ENCODE measurements at regions not wholly inside any gene's neighbourhood (a gene's known extent, or its start where the extent isn't known, plus 50 kb on each side); places are given as distances from the start of the nearest gene placed in this dataset.
"Not testable (repeated sequence)": the region's sequence is repeated elsewhere in the genome, so short reads cannot be mapped to it uniquely, and the experiment has no call there.

GRCh38 chr15:91415258-91415657 is 315.2 kb downstream of the SV2B start:
- not testable (repeated sequence) for DNase-seq

- no peak for DNase-seq
Measured at GRCh38 chr15:91420689-91421088, 320.6 kb downstream of the SV2B start.

- DNase-seq = no peak
Measured at GRCh38 chr15:91422797-91423196, 322.7 kb downstream of the SV2B start.

DNA sequence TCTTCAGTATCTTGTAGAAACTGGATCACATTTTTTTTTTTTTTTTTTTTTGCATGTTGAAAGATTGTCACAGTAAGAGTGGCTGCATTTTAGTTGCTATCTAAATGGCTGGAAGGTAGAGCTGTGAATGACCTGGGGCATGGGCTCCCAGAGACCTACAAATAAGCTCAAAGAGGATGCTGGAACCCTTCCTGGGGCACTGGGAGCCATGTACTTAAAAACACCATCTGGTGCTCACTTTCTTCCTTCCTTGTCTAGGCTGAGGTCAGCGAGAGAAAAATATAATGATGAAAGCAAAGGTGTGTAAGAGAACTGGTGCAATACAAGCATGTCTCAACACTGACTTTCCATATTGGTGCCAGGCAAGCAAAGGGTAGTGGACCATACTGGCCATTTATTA is 323.9 kb downstream of the SV2B start:
- DNase-seq = no peak

DNA sequence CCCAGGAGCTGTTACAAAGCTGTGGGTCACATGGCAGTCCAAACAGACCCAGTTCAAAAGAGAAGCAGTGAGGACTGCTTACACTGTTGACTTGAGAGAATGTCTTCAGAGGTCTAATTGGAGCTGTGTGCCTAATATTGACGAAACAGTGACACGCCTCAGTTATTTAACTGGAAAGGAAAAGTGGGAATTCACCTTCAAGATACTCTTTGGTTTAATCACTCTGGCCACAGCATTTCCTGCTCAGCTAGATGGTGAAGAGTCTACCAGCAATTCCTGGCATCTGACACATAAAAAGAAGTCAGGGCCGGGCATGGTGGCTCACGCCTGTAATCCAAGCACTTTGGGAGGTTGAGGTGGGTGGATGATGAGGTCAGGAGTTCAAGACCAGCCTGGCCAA is 326.4 kb downstream of the SV2B start:
- DNase-seq = no peak

DNA sequence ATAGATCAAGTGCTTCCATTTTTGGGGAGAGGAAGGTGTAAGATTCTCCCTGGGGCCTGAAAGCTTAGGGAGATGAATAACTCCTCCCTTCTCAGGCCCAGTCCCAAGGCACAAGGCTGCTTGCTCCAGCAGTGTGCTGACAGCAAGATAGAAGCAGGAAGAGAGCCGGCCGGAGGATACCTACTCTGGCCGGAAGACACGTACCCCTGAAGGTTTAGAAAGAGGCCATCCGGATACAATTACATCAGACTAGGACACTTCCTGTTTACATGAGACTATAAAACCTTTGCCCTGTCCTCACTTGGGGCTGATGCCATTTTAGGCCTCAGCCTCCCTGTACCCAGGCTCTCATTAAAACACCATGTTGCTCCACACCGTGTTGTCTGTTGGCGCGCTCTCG is 329.9 kb downstream of the SV2B start:
- no peak for DNase-seq

DNA sequence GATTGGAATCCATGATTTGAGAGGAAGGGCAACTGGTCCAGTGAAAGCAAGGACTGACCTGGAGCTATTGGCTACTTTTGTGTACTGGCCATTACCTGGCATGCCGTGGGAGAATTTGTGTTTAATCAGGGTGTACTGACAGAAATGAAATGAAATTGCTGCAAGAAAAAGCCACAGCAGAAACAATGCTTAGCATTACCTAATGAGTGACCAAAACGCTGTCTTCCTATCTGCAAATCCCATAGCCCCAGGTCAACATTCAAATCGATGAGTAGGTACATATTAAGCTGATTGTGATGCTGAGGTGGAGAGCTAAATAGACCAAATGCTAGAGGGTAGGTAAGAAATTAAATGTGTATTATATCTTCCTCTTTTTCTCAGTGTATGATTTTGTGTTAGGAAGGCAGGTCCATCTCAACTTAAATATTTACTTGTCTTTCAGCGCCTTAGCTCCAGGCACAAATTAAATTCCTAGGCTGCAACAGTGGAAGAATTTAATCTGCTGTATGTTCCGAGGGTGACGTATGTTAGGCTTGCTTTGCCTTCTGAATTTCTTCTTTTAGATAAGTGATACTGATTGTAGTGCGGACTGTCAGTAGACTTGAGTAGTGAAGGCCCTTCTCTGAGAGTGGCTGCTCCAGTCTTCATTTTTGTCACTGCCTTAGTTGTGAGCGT is 331.1 kb downstream of the SV2B start:
- no peak for DNase-seq

GRCh38 chr15:91435113-91435512 is 335.1 kb downstream of the SV2B start:
- no peak for DNase-seq

DNA sequence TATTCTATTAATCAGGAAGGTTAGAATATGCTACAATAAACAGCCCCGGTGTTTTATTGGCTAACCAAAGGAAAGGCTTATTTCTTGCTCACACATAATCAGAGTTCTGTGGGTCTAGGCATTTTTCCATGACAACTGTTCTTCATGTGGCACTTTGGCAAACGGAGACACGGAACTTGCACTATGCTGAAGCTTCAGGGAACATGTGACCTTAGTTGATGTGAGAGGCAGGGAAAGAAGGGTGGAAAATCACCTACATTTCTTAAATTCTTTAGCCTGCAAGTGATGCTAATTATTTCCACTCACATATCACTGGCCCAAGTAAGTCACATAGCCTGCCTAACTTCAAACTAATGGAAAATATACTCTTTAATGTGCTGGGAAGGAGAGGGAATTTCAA is 344.6 kb downstream of the SV2B start:
- no peak for DNase-seq

DNA sequence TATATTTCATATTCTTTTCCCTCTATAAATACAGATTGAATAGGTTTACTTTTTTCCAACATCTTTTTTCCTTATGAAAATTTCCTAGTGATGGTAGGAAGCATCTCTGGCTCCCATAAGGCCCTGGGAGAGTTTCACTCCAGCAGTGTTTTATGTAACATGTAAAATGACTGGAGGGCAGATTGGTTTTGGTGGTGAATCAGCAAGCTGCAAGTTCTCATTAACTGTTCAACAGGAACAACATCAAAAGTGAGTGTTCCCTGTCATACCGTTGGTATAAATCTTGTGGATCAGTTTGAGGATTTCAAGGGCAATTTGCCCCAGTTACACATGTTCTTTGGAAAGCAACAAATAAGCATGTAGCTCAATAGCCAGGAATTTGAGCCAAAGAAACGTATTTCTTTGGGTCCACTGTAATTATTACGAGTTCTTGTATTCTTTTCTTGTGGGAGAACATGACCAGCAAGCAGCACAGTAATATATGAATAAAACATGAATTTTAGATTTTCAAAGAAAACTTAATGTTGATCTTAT is 345.7 kb downstream of the SV2B start:
- DNase-seq = no peak

GRCh38 chr15:91447991-91448644 is 348.1 kb downstream of the SV2B start:
- DNase-seq = no peak

GRCh38 chr15:91453376-91453775 is 353.3 kb downstream of the SV2B start:
- not testable (repeated sequence) for DNase-seq

DNA sequence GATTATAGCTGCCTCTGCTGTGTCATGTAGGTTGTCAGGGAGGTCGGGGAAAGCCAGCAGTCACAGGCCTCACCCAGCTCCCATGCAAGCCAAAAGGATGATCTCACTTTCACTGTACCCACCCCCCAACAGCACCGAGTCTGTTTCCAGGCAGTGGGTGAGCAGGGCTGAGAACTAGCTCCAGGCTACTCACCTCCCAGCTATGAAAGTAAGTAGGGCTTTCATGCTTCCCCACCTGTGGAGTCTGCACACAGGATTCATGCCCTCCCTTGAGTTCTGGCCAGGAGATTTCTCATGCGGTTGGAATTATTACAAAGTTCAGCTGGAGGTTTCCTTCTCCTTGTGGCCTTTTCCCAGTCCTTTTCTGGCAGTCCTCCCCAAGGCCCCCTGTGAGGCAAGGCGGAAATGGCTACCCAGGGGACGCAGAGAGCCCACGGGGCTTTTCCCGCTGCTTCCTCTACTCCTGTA is 356.2 kb downstream of the SV2B start:
- no peak for DNase-seq

DNA sequence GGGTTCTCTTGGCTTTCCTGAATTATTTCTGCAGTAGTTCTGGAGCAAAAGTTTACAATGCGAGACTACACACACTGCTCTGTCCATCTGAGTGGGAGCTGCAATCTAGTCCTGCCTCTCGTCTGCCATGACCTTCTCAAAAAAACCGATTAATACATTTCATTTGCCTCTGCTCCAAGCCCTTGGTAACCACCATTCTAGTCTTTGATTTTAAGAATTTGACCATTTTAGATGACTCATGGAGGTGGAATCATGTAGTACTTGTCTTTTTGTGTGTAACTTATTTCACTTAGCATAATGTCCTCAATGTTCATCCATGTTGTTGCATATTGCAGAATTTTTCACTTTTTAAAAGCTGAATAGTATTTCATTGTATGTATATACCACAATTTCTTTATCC is 356.9 kb downstream of the SV2B start:
- DNase-seq = no peak

DNA sequence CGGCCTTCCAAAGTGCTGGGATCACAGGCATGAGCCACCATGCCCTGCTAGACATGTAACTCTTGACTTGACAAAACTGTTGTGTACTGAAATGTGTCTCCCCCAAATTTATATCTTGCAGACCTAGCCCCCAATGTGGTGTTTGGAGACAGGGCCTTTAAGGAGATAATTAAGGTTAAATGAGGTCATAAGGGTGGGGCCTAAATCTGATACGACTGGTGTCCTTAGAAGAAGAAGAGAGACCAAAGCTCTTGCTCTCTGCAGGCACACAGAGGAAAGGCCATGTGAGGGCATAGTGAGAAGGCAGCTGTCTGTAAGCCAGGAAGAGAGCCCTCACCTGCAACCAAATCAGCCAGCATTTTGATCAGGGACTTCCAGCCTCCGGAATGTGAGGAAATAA is 361.3 kb downstream of the SV2B start:
- no peak for DNase-seq

- no peak for DNase-seq
Measured at GRCh38 chr15:91465086-91465485, 365.0 kb downstream of the SV2B start.

DNA sequence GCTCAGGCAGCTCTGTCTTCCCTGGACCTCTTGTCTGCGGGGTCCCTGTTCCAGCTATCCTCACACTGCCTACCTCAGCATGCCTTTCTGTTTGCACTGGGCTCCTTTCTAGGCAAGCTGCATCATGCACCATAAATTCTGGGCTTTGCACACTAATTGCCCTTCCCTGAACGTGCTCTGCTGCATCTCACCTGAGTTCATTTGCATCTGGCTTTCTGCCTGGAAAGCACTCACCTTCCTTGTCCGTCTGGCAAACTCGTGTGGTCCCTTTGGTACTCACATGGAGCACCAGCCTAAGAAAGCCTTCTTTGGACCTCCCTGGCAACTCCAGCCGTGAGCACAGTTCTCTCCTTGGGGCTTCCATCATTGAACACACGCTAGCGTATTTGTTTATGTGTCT is 365.6 kb downstream of the SV2B start:
- no peak for DNase-seq

- peak; percentile 59 for DNase-seq
Measured at GRCh38 chr15:91468871-91469580, 369.0 kb downstream of the SV2B start.

GRCh38 chr15:91469632-91470567 is 369.8 kb downstream of the SV2B start:
- peak; percentile 82 for DNase-seq

DNA sequence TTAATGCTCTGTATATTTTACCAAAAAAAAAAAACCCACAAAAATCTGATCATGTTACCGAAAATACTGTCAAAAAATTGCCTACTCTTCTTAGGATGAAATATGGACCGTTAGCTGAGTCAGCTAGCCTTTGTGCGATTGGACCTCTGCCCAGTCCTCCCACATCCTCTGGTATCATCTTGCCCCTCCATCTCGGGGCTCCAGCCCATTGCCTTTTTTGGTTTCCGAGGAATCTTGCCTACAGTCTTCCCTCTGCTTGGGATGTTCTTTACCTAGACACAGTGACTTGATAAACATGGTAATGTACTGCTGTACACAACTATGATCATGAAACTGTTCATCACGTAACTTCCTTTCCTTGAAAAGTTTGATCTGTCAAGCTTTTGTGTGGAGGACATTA is 371.4 kb downstream of the SV2B start:
- DNase-seq = no peak

DNA sequence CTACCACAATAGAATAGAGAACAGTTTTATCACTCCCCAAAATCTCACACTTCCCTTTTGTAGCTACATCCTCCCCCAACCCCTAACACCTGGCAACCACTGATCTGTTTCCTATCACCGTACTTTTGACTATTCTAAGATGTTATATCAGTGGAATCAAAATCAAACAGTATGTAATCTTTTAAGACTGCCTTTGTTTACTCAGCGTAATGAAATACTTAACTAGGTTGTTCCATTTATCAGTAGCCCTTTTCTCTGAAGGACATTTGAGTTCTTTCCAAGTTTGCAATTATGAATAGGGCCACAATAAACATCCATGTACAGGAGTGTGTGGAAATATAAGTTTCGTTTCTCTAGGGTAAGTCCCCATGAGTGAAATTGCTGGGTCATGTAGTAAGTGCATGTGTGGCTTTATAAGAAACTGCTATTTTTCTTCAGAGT is 372.3 kb downstream of the SV2B start:
- DNase-seq = no peak

DNA sequence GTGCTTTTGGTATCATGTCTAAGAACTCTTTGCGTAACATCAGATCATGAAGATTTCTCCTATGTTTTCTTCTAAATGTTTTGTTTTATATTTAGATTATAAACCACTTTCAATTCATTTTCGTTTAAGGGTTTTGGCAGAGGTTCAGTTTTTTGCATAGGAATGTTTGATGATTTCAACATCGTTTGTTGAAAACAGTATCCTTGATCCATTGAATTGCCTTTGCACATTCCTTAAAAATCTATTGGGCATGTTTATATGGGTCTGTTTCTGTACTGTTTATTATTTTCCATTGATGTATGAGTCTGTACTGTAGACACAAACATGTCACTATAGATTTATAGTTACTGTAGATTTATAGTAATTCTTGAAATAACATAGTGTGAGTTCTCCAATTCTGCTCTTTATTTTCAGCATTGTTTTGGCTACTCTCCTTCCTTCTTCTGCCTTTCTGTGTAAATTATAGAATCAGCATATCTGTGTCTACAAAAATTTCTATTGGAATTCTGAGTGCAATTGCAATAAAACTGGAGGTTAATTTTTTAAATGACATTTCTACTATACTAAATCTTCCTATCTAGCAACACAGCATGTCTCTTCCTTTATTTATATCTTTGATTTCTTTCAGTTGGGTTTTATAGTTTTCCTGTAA is 374.0 kb downstream of the SV2B start:
- no peak for DNase-seq

Data from activated CD8-positive, alpha-beta memory T cell treated with anti-CD3 and anti-CD28 coated beads, Interleukin-2, amount 50 U/mL, for 48 hours (primary cell).